Erythroblast (primary cell): ENCODE measurements at regions not wholly inside any gene's neighbourhood (a gene's known extent, or its start where the extent isn't known, plus 50 kb on each side); places are given as distances from the start of the nearest gene placed in this dataset.

Experiments used
- GATA1 ChIP-seq: IDR thresholded peaks from 2 replicates; pipeline ENCODE4 v1.6.1; 2011; ENCODE audit warnings: low read depth, mild to moderate bottlenecking, control low read depth, low read length, moderate library complexity
- POLR2A ChIP-seq: IDR thresholded peaks from 2 replicates; pipeline ENCODE4 v1.6.1; 2011; ENCODE audit warnings: mild to moderate bottlenecking, low read length

GRCh38 chr11:122604621-122605020 is 50.9 kb upstream of the UBASH3B start:
- TF ChIP-seq GATA1 (no peak), POLR2A (no peak)
